Bronchial epithelial cell (primary cell): ENCODE measurements at regions not wholly inside any gene's neighbourhood (a gene's known extent, or its start where the extent isn't known, plus 50 kb on each side); places are given as distances from the start of the nearest gene placed in this dataset.
A peak's percentile ranks its signal among the peaks of the same experiment; 100 is the strongest.

Experiments
- DNase-seq: peaks from one replicate; pipeline ENCODE4 v3.0.0-alpha.2; 2010; ENCODE audit warnings: low read depth
- FAIRE-seq: peaks from 2 replicates; lab custom pipeline; 2011; peaks lifted over from hg19 to GRCh38; lab: Jason Lieb, UNC
- H3K27me3 ChIP-seq: 2 replicates; pipeline ENCODE4 v1.5.1; 2011; ENCODE audit warnings: low read length; ENCODE audit not compliant: control insufficient read depth, insufficient read depth
- H3K36me3 ChIP-seq: 2 replicates; pipeline ENCODE4 v1.5.1; 2011; ENCODE audit warnings: low read length; ENCODE audit not compliant: control insufficient read depth, insufficient read depth
- H3K4me3 ChIP-seq: 2 replicates; pipeline ENCODE4 v1.5.1; 2011; ENCODE audit warnings: mild to moderate bottlenecking, low read depth, low read length, control low read depth
- CTCF ChIP-seq: IDR thresholded peaks from 2 replicates; pipeline ENCODE4 v1.5.1; 2011; ENCODE audit warnings: mild to moderate bottlenecking, moderate library complexity, low read length, control low read depth, inconsistent platforms; ENCODE audit not compliant: insufficient read depth, severe bottlenecking

GRCh38 chr4:152189451-152190179, 346.3 kb downstream of the FBXW7 start:
- no peak for FAIRE-seq
- Histone ChIP-seq H3K4me3 (no peak overlapping the region), H3K36me3 (no peaks in the 10 kb centered on the region), H3K27me3 (no peaks in the 10 kb centered on the region)
- DNase-seq, result no peak
- TF ChIP-seq CTCF, result no peak

- no peak for TF ChIP-seq CTCF
- FAIRE-seq, result no peak
Observed at GRCh38 chr4:152188801-152189200, 347.1 kb downstream of the FBXW7 start.

GRCh38 chr4:152187693-152188092, 348.2 kb downstream of the FBXW7 start:
- DNase-seq (no peak), FAIRE-seq (no peak)
- Histone ChIP-seq H3K36me3 (no peaks in the 10 kb centered on the region), H3K4me3 (no peak overlapping the region), H3K27me3 (no peaks in the 10 kb centered on the region)
- TF ChIP-seq CTCF, result no peak

More at GRCh38 chr4:152188801-152189200, 347.1 kb downstream of the FBXW7 start:
- H3K4me3 ChIP-seq, result no peak overlapping the region
- H3K36me3 ChIP-seq, result no peaks in the 10 kb centered on the region
- H3K27me3 ChIP-seq, result no peaks in the 10 kb centered on the region
- no peak for DNase-seq

- Histone ChIP-seq H3K27me3 (no peaks in the 10 kb centered on the region), H3K4me3 (no peak overlapping the region), H3K36me3 (no peaks in the 10 kb centered on the region)
- DNase-seq (peak; percentile 13), FAIRE-seq (no peak)
- TF ChIP-seq CTCF, result no peak
Observed at GRCh38 chr4:152185786-152186550, 349.9 kb downstream of the FBXW7 start.

GRCh38 chr4:152181150-152181549, 354.7 kb downstream of the FBXW7 start:
- FAIRE-seq, result no peak
- DNase-seq, result no peak
- no peaks in the 10 kb centered on the region for H3K27me3 ChIP-seq
- H3K4me3 ChIP-seq, result no peak overlapping the region
- no peak for TF ChIP-seq CTCF
- no peaks in the 10 kb centered on the region for H3K36me3 ChIP-seq
